ENCODE measurements at regions not wholly inside any gene's neighbourhood (a gene's known extent, or its start where the extent isn't known, plus 50 kb on each side); places are given as distances from the start of the nearest gene placed in this dataset.

- TF ChIP-seq CTCF (IDR thresholded peaks at IDR 0.05) (no peak), POLR2A (IDR thresholded peaks at IDR 0.05) (no peak)
Measured at GRCh38 chr3:81837071-81837593, 75.7 kb upstream of the GBE1 start.

Measured in Peyer's patch (tissue), 4 donors.